Body of pancreas (tissue), 4 donors: ENCODE measurements at regions not wholly inside any gene's neighbourhood (a gene's known extent, or its start where the extent isn't known, plus 50 kb on each side); places are given as distances from the start of the nearest gene placed in this dataset.

ENCODE experiments used
- ATAC-seq: fragments of 150-250 bp; one replicate; pipeline ENCODE4 v1.9.1; 2016
- DNase-seq, 4 donors: peaks; one replicate each; pipeline ENCODE4 v3.0.0-alpha.2; 2019
- H3K27ac ChIP-seq, 4 donors: fragments of 200-600 bp; sonication (generic); 1 replicate in 3 of 4; 2 replicates in 1 of 4; pipeline versions ENCODE4 v1.5.1 to v1.6.1; 2016 to 2019; ENCODE audit warnings: mild to moderate bottlenecking in 1 of 4, mixed read lengths in 1 of 4, moderate library complexity in 1 of 4
- H3K27me3 ChIP-seq, 2 donors: fragments of 200-600 bp; sonication (generic); one replicate each; pipeline ENCODE4 v1.6.0; 2016; ENCODE audit warnings: mild to moderate bottlenecking in 1 of 2
- H3K36me3 ChIP-seq, 2 donors: fragments of 200-600 bp; sonication (generic); replicated peaks in 1 of 2; 2 replicates each; pipeline ENCODE4 v1.5.1; 2016; ENCODE audit warnings: low read depth in 2 of 2; ENCODE audit not compliant: insufficient read depth in 1 of 2
- H3K4me1 ChIP-seq: fragments of 200-600 bp; sonication (generic); one replicate; pipeline ENCODE4 v1.6.0; 2016
- H3K4me3 ChIP-seq, 2 donors: fragments of 200-600 bp; sonication (generic); 1 replicate in 1 of 2; 2 replicates in 1 of 2; pipeline ENCODE4 v1.5.1; 2016 to 2019
- H3K9me3 ChIP-seq, 3 donors: fragments of 200-600 bp; sonication (generic); 1 replicate in 2 of 3; 2 replicates in 1 of 3; pipeline ENCODE4 v1.5.1; 2016
- POLR2A ChIP-seq, 3 donors: fragments of 450-650 bp; IDR thresholded peaks; one replicate each; pipeline ENCODE4 v1.6.1; 2016; ENCODE audit warnings: antibody characterized with exemption in 3 of 3, mild to moderate bottlenecking in 2 of 3
- WGBS, 2 donors: methylation state at CpG; one replicate each; pipeline ENCODE4 v1.1.5; 2017; 5-methylcytosine and 5-hydroxymethylcytosine counted together
- intact Hi-C: fragments of 100-400 bp; cut with DNase I; formaldehyde crosslinking; loops from one replicate; pipeline ENCODE4 v1.15.1; 2023
- TF ChIP-seq, protein P1 (sequence below), 7 experiments: fragments of 450-650 bp in 4 of 7; fragments of 200-600 bp in 3 of 7; sonication (generic) in 3 of 7; IDR thresholded peaks; one replicate each; pipeline ENCODE4 v1.5.1; 2016 to 2019; ENCODE audit warnings: antibody characterized with exemption in 7 of 7

- 44 to 53% methylated on average over 6 of the region's 6 CpGs for WGBS, 2 donors
- ATAC-seq (no peak), DNase-seq (no peak)
- Histone ChIP-seq H3K27me3 (peaks cover 0 to 30% of the 10 kb centered on the region in 2 donors), H3K4me1 (peaks cover 22% of the 10 kb centered on the region), H3K9me3 (no peaks in the 10 kb centered on the region), H3K36me3 (no peaks in the 10 kb centered on the region), H3K4me3 (no peak overlapping the region), H3K27ac (no peak overlapping the region)
- intact Hi-C loops = no loop called here
- TF ChIP-seq, protein P1, sequence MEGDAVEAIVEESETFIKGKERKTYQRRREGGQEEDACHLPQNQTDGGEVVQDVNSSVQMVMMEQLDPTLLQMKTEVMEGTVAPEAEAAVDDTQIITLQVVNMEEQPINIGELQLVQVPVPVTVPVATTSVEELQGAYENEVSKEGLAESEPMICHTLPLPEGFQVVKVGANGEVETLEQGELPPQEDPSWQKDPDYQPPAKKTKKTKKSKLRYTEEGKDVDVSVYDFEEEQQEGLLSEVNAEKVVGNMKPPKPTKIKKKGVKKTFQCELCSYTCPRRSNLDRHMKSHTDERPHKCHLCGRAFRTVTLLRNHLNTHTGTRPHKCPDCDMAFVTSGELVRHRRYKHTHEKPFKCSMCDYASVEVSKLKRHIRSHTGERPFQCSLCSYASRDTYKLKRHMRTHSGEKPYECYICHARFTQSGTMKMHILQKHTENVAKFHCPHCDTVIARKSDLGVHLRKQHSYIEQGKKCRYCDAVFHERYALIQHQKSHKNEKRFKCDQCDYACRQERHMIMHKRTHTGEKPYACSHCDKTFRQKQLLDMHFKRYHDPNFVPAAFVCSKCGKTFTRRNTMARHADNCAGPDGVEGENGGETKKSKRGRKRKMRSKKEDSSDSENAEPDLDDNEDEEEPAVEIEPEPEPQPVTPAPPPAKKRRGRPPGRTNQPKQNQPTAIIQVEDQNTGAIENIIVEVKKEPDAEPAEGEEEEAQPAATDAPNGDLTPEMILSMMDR (IDR thresholded peaks at IDR 0.05) = no peak
- TF ChIP-seq POLR2A (IDR thresholded peaks at IDR 0.05) = no peak
These were observed 269.7 kb downstream of the FOXD2 start for GRCh38 chr1:47707503-47707902.

GRCh38 chr1:47708019-47708535 is 270.2 kb downstream of the FOXD2 start:
- TF ChIP-seq POLR2A (IDR thresholded peaks at IDR 0.05) = no peak
- TF ChIP-seq, protein P1 (IDR thresholded peaks at IDR 0.05) = no peak
- Histone ChIP-seq H3K36me3 (no peaks in the 10 kb centered on the region), H3K4me1 (peaks cover 22% of the 10 kb centered on the region), H3K9me3 (no peaks in the 10 kb centered on the region), H3K27me3 (peaks cover 0 to 30% of the 10 kb centered on the region in 2 donors), H3K27ac (no peak overlapping the region), H3K4me3 (no peak overlapping the region)
- DNase-seq (no peak), ATAC-seq (no peak)
- WGBS, 2 donors = 7 to 14% methylated on average over 21 of the region's 21 CpGs
- intact Hi-C loops = no loop called here

DNA sequence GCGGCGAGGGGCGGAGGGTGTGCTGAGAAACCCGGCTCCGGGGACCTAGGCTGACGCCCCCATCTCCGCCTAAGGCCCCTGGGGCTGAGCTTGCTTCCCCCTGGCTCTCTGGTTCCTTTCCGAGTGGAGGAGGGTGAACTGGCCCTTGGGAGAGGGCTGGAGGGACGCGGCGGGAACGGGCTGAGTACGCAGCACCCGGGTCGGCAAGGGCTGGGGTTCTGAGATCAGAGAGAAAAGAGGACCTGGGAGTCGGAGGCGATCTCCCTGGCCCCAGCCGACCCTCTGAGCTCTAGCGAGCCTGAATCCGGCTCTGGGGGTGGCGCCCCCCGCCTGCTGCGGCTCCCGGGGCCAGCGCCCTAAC is 270.8 kb downstream of the FOXD2 start:
- 7 to 11% methylated on average over 22 to 25 of the region's 25 CpGs for WGBS, 2 donors
- Histone ChIP-seq H3K27me3 (peaks cover 0 to 30% of the 10 kb centered on the region in 2 donors), H3K9me3 (no peaks in the 10 kb centered on the region), H3K4me3 (no peak overlapping the region), H3K4me1 (peaks cover 22% of the 10 kb centered on the region), H3K27ac (no peak overlapping the region), H3K36me3 (no peaks in the 10 kb centered on the region)
- DNase-seq (no peak), ATAC-seq (no peak)
- intact Hi-C loops = no loop called here
- TF ChIP-seq, protein P1 (IDR thresholded peaks at IDR 0.05) = no peak
- TF ChIP-seq POLR2A (IDR thresholded peaks at IDR 0.05) = no peak

GRCh38 chr1:47709019-47709871 is 271.4 kb downstream of the FOXD2 start:
- Histone ChIP-seq H3K9me3 (no peaks in the 10 kb centered on the region), H3K27me3 (peaks cover 0 to 30% of the 10 kb centered on the region in 2 donors), H3K4me3 (peak overlapping the region in 1 of 2 donors; percentile 8), H3K36me3 (no peaks in the 10 kb centered on the region), H3K27ac (no peak overlapping the region), H3K4me1 (peaks cover 22% of the 10 kb centered on the region)
- peak in 3 of 4 donors; percentile 13 to 43 (median 36) for DNase-seq
- no peak for TF ChIP-seq POLR2A (IDR thresholded peaks at IDR 0.05)
- TF ChIP-seq, protein P1 (IDR thresholded peaks at IDR 0.05) = peak in 5 of 7 experiments; percentile 9 to 35 (median 30)
- ATAC-seq = peak; percentile 43
- intact Hi-C loops = no loop called here
- WGBS, 2 donors = 0% methylated on average over 3 to 64 of the region's 82 CpGs
